Spleen (tissue), 7 donors: ENCODE measurements at regions not wholly inside any gene's neighbourhood (a gene's known extent, or its start where the extent isn't known, plus 50 kb on each side); places are given as distances from the start of the nearest gene placed in this dataset.

Source experiments
- POLR2A ChIP-seq, 3 donors: fragments of 450-650 bp; IDR thresholded peaks; one replicate each; pipeline ENCODE4 v1.5.1; 2017; ENCODE audit warnings: antibody characterized with exemption in 3 of 3, mild to moderate bottlenecking in 1 of 3
- POLR2AphosphoS5 ChIP-seq, 3 donors: sonication (generic); formaldehyde crosslinking; IDR thresholded peaks; one replicate each; pipeline ENCODE4 v1.5.1; 2017; ENCODE audit warnings: antibody characterized with exemption in 3 of 3
- TF ChIP-seq, protein P1 (sequence below), 11 experiments: fragments of 200-600 bp in 7 of 11; fragments of 450-650 bp in 4 of 11; sonication (generic) in 4 of 11; IDR thresholded peaks in 8 of 11; conservative IDR thresholded peaks in 3 of 11; 1 replicate in 7 of 11; 2 replicates in 4 of 11; pipeline versions ENCODE4 v1.4.0 to v1.8.0; 2016 to 2021; ENCODE audit warnings: antibody characterized with exemption in 11 of 11, inconsistent platforms in 4 of 11, mild to moderate bottlenecking in 1 of 11
- donor health status: DM: no; HTN: no; CAD: no; lungs with moderate emphysema.
- donor health status: DM: no; HTN: no; CAD: no.
- donor health status: DM: no; HTN: no; CAD: no.

DNA sequence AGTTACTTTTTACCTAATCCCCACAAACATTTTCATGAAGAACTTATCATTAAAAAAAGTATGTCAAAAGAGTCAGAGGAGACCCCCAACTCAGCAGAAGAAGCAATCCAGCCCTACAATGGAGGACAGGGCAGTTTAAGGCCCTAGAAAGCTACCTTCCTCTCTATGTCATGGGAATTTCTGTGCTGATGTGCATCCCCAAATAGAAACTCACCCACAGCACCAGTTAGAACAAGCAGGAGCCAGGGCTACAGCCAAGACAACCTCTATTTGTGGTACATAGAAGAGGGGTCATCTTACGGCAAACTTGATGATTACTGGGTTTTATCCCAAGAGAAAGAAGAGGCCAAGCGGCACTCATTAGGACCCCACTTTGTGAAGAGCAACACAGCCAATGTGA lies 160.9 kb upstream of the CCDC150 start:
- no peak for TF ChIP-seq POLR2A (IDR thresholded peaks at IDR 0.05)
- TF ChIP-seq, protein P1, sequence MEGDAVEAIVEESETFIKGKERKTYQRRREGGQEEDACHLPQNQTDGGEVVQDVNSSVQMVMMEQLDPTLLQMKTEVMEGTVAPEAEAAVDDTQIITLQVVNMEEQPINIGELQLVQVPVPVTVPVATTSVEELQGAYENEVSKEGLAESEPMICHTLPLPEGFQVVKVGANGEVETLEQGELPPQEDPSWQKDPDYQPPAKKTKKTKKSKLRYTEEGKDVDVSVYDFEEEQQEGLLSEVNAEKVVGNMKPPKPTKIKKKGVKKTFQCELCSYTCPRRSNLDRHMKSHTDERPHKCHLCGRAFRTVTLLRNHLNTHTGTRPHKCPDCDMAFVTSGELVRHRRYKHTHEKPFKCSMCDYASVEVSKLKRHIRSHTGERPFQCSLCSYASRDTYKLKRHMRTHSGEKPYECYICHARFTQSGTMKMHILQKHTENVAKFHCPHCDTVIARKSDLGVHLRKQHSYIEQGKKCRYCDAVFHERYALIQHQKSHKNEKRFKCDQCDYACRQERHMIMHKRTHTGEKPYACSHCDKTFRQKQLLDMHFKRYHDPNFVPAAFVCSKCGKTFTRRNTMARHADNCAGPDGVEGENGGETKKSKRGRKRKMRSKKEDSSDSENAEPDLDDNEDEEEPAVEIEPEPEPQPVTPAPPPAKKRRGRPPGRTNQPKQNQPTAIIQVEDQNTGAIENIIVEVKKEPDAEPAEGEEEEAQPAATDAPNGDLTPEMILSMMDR (IDR thresholded peaks at IDR 0.05 in 8 of 11, conservative IDR thresholded peaks at IDR 0.05 in 3 of 11): no peak
- no peak for TF ChIP-seq POLR2AphosphoS5 (IDR thresholded peaks at IDR 0.05)
